Fibroblast of lung (primary cell): ENCODE measurements at regions not wholly inside any gene's neighbourhood (a gene's known extent, or its start where the extent isn't known, plus 50 kb on each side); places are given as distances from the start of the nearest gene placed in this dataset.

Experiments used
- CTCF ChIP-seq, 2 donors: IDR thresholded peaks in 1 of 2; conservative IDR thresholded peaks in 1 of 2; 1 replicate in 1 of 2; 2 replicates in 1 of 2; pipeline ENCODE4 v1.5.1; 2011 to 2012; ENCODE audit warnings: low read length in 2 of 2, control low read depth in 1 of 2, inconsistent platforms in 1 of 2, low read depth in 1 of 2, mild to moderate bottlenecking in 1 of 2
- EZH2 ChIP-seq: IDR thresholded peaks from 2 replicates; pipeline ENCODE4 v1.5.1; 2012; ENCODE audit warnings: low read length, control low read depth, mild to moderate bottlenecking; ENCODE audit errors: missing control alignments

GRCh38 chr6:140816681-140817080, 1316.0 kb upstream of the GJE1 start:
- TF ChIP-seq CTCF (conservative IDR thresholded peaks at IDR 0.05 in 1 of 2, IDR thresholded peaks at IDR 0.05 in 1 of 2; ENCODE audit: low read depth in 1 of 2, low read length in 2 of 2) (no peak), EZH2 (no peak)
